ENCODE measurements at regions not wholly inside any gene's neighbourhood (a gene's known extent, or its start where the extent isn't known, plus 50 kb on each side); places are given as distances from the start of the nearest gene placed in this dataset.

DNA sequence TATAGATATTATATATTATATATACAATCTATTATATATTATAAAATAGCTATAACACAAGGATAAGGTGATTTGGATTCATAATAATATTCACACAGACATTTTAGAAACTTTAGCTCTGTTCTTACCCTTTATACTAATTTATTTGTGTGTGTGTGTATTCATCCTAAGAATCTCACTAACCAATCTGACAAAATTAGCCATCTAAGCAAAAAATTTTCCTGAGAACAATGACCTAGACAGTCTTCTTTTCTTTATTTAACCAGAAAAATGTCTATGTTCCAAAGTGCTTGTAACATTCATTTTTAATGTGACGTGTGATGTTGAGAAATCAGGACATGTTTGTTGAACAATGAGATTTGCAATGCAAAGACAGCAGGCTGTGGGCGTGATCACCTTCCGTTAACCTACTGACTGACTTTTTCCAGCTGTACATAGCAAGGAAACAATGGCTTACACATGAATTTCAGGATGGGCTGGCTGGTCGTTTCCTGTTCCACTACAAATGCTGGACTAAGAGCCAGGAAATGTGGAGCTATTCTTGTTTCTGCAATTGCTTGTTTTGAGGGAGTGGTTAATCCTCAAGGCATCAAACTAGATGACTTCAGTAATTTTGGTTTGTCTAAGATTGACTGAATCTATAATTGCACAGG is 634.6 kb upstream of the ARGLU1 start:
- DNase-seq (ENCODE audit: low read depth), result no peak

- no peak for DNase-seq (ENCODE audit: low read depth)
Measured at GRCh38 chr13:107200491-107200890, 632.6 kb upstream of the ARGLU1 start.

- DNase-seq (ENCODE audit: low read depth), result no peak
Measured at GRCh38 chr13:107192289-107192688, 624.4 kb upstream of the ARGLU1 start.

DNA sequence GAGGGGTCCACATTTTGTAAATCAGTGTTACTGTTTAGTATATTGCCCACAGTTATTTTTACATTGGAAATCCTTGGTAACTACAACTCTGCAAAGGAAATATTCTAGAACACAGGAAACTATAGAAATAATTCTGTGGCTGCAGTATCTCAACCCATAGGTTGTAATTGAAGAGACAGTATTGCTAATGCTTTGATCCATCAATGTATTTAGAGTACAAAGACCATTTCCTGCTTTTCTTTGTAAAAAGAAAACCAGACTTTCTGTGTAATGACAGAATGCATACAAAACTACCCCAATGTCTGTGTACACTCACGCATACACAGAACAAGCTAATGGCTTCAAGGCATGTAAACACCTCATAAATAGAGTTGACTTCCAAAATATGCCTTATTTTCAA is 622.1 kb upstream of the ARGLU1 start:
- no peak for DNase-seq (ENCODE audit: low read depth)

- no peak for DNase-seq (ENCODE audit: low read depth)
Measured at GRCh38 chr13:107185889-107186288, 618.0 kb upstream of the ARGLU1 start.

DNA sequence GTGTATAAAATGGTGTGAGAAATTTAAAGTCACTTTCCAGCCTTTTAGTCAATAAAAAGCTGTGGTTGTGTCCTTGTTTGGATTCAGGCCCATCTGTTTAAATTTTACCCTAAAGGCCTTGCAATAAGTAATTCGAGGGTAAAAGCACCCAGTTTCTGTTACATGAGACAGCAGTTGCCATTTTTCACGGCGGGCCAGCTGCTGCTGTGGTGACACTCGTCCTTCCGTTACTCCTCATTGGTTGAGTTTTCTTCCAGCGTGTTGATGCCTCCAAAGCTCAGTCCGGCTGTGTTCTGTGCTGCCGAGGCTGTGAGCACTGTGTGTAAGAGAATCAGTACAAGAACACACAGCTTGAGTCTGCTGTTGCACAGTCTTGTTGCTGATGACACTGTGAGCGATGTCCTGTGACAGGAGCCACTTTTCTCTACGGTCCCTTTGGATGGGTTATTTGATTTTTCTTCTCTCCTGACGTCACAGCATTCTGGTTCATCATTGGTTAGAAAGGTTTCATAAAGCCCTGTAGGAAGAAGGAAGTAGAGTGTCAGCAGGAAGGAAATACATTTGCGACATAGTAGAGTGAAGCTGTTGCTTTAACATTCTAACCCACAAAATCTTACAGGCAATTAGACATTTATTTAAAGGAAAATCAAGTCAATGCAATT is 602.5 kb upstream of the ARGLU1 start:
- DNase-seq (ENCODE audit: low read depth), result no peak

- no peak for DNase-seq (ENCODE audit: low read depth)
Measured at GRCh38 chr13:107157271-107157670, 589.3 kb upstream of the ARGLU1 start.

GRCh38 chr13:107144432-107144831 is 576.5 kb upstream of the ARGLU1 start:
- DNase-seq (ENCODE audit: low read depth), result no peak

- DNase-seq (ENCODE audit: low read depth), result no peak
Measured at GRCh38 chr13:107141767-107142166, 573.8 kb upstream of the ARGLU1 start.

GRCh38 chr13:107139006-107139405 is 571.1 kb upstream of the ARGLU1 start:
- no peak for DNase-seq (ENCODE audit: low read depth)

- DNase-seq (ENCODE audit: low read depth), result no peak
Measured at GRCh38 chr13:107138486-107138885, 570.5 kb upstream of the ARGLU1 start.

GRCh38 chr13:107133950-107134349 is 566.0 kb upstream of the ARGLU1 start:
- no peak for DNase-seq (ENCODE audit: low read depth)

DNA sequence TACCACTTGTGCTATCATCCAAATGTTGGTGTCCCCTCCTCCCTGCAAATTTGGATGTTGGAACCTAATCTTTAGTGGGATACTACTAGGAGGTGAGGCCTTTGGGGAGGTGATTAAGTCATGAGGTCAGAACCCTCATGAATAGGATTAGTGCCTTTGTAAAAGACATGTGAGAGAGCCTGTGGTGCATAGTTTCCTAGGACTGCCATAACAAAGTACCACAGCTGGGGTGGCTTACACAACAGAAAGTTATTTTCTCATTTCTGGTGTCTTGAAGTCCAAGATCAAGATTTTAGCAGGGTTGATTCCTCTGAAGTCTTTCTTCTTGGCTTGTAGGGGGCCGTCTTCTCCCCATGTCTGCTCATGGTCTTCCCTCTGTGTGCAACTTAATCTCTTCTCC is 562.6 kb upstream of the ARGLU1 start:
- no peak for DNase-seq (ENCODE audit: low read depth)

DNA sequence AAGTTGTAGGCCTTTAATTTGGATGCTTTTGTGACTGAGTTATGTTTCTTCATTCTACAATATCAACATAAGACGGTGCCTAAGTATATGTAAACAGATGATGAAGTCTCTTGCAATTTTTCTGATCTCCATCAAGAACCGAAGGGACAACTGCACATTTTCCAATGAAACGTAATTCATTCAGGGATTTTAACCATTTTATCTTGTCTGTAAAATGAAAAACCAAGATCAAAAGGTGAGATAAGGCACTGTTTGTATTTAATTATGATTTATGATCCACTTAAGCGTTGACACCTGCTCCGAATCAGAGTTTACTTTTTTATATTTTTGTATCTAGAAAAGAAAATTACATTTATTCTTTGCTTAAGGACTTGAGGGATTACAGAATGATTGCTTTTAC is 556.8 kb upstream of the ARGLU1 start:
- DNase-seq (ENCODE audit: low read depth), result no peak

- DNase-seq (ENCODE audit: low read depth), result no peak
Measured at GRCh38 chr13:107124129-107124718, 556.3 kb upstream of the ARGLU1 start.

GRCh38 chr13:107121793-107122192 is 553.9 kb upstream of the ARGLU1 start:
- no peak for DNase-seq (ENCODE audit: low read depth)

DNA sequence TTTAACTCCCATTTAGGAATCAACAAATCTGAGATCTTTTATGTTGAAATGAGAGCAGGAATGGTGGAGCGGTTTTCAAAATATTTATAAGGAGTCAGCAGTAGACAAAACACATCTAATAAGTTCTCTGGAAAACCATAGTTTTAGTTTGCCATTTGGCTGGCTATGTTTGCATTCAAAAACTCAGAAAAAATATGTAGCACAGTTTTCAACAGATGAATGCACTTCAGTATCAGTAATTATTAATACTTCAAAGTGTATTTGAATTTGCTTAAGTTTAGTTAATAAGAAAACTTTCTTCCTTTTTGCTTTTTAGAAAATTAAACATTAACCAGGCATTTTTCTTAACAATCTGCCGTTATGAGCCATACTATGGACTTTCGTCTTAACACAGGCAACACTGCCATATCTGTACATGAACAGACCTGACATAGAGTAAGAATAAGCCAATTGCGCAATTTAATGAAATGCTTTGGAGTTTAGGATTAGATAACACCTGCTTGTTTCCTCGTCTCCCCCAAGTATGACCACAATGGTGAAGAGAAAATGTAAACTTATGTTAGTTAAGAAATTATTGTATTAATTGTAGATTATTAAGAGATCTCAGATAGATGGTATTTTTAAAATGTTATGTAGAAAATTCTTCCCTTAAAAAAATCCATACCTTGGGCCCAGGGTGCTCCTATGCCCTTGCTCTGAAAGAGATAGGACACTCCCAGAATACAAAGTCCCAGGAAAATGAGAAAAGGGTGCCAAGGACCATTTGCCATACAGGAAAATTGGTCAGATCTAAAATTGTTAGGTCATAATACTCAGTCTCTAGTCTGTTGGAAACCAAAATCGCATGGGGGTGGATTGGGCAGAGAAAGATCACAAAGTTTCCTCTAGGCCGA is 552.3 kb upstream of the ARGLU1 start:
- no peak for DNase-seq (ENCODE audit: low read depth)

DNA sequence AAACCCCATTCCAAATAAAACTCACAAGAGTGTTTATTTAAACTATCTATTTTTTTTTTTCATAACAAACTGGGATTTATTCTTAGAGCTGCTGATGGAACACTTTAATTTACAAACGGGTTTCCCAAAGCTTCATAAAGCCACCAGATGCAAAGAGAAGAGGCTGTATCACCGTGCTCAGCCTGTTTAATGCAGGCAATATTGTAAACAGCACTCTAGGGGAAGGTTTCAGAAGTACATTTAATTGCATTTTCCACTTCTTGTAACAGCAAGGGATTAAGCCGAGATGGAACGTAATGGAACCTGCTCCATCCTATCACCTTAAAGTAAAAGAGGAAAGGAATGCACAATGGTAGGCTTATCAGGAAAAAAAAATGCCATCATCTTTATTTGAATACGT is 550.6 kb upstream of the ARGLU1 start:
- DNase-seq (ENCODE audit: low read depth), result no peak

GRCh38 chr13:107117327-107118012 is 549.5 kb upstream of the ARGLU1 start:
- no peak for DNase-seq (ENCODE audit: low read depth)

GRCh38 chr13:107113387-107113786 is 545.5 kb upstream of the ARGLU1 start:
- DNase-seq (ENCODE audit: low read depth), result no peak

- DNase-seq (ENCODE audit: low read depth), result no peak
Measured at GRCh38 chr13:107111248-107111647, 543.3 kb upstream of the ARGLU1 start.

DNA sequence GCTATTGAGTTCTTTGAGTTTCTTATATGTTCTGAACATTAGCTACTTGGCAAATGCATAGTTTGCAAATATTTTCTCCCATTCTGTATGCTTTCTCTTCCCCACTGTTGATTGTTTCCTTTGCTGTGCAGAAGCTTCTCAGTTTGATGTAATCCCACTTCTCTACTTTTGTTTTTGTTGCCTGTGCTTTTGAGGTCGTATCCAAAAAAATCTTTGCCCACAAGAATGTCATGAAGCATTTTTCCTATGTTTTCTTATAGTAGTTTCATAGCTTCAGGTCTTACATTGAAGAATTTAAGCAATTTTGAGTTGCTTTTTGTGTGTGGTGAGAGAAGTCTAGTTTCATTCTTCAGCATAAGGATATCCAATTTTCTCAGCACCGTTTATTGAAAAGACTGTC is 536.7 kb upstream of the ARGLU1 start:
- no peak for DNase-seq (ENCODE audit: low read depth)

Data from HS-27A (cell line).